ENCODE measurements at regions not wholly inside any gene's neighbourhood (a gene's known extent, or its start where the extent isn't known, plus 50 kb on each side); places are given as distances from the start of the nearest gene placed in this dataset.

DNA sequence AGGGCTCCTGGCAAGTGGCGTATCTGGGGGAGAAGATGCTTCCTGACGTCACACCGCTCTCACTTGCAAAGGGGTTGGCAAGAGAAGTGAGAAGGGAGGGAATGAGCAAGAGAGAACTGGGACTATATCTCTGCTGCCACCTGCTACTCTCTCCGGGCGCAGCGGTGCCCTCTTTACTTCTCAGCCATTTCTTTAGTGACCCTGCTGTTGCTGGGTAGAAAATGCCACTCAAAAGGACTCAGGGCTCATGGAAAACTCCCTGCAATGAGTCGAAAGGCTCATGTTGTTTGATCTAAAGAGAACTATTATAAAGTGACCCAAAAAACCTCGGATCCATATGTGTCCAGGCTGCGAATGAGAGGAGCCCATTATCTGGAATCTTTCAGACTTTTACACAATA, 401.8 kb downstream of the SAMD5 start:
- no peak overlapping the region for H3K9ac ChIP-seq (ENCODE audit: insufficient read depth, low read length, poor library complexity, severe bottlenecking)
- intact Hi-C loops (cut with micrococcal nuclease): no loop called here
- no peak overlapping the region for H3K4me3 Mint-ChIP-seq
- H4K20me1 ChIP-seq (ENCODE audit: insufficient read depth, low read length): no peaks in the 10 kb centered on the region
- H3K27ac ChIP-seq (ENCODE audit: low read depth in 1 of 2, low read length in 2 of 2): no peak overlapping the region
- peaks cover 0 to 2% (median 0%) of the 10 kb centered on the region in 3 donors for H3K27me3 Mint-ChIP-seq (ENCODE audit: low read depth in 3 of 3)
- no peak for DNase-seq
- no peak overlapping the region for H3K4me3 ChIP-seq (replicated peaks in 1 of 3; ENCODE audit: low read depth in 2 of 3, low read length in 3 of 3)
- peaks cover 4% of the 10 kb centered on the region in 2 donors for H3K9me3 ChIP-seq (replicated peaks in 1 of 2; ENCODE audit: control insufficient read depth in 1 of 2, insufficient read depth in 1 of 2, low read length in 2 of 2)
- no peaks in the 10 kb centered on the region for H3K4me1 Mint-ChIP-seq
- no peaks in the 10 kb centered on the region for H3K79me2 ChIP-seq (ENCODE audit: insufficient read depth, low read length)
- no peak for TF ChIP-seq CTCF (IDR thresholded peaks at IDR 0.05)
- H3K27me3 ChIP-seq (ENCODE audit: control insufficient read depth in 2 of 2, insufficient read depth in 2 of 2, low read length in 2 of 2): no peaks in the 10 kb centered on the region
- no peaks in the 10 kb centered on the region for H3K36me3 Mint-ChIP-seq
- peaks cover 0 to 4% (median 3%) of the 10 kb centered on the region in 7 donors for H3K9me3 Mint-ChIP-seq
- no peak overlapping the region for H3K27ac Mint-ChIP-seq
- H2AFZ ChIP-seq (ENCODE audit: insufficient read depth, low read depth, low read length, poor library complexity, severe bottlenecking): no peak overlapping the region
- H3K4me2 ChIP-seq (replicated peaks; ENCODE audit: extremely low read depth, low read length, poor library complexity, severe bottlenecking): no peak overlapping the region
- no peaks in the 10 kb centered on the region for H3K36me3 ChIP-seq (replicated peaks in 1 of 2; ENCODE audit: control insufficient read depth in 1 of 2, insufficient read depth in 2 of 2, low read length in 2 of 2)
- H3K4me1 ChIP-seq (ENCODE audit: control insufficient read depth in 1 of 2, insufficient read depth in 2 of 2, low read length in 2 of 2): no peaks in the 10 kb centered on the region
- no CpG with 5 or more reads among the region's 9 CpGs for whole genome bisulfite sequencing (ENCODE audit: insufficient coverage)

GRCh38 chr6:147911057-147911456, 402.6 kb downstream of the SAMD5 start:
- no peaks in the 10 kb centered on the region for H3K4me1 Mint-ChIP-seq
- H3K27ac ChIP-seq (ENCODE audit: low read depth in 1 of 2, low read length in 2 of 2): no peak overlapping the region
- H4K20me1 ChIP-seq (ENCODE audit: insufficient read depth, low read length): no peaks in the 10 kb centered on the region
- H3K4me2 ChIP-seq (replicated peaks; ENCODE audit: extremely low read depth, low read length, poor library complexity, severe bottlenecking): no peak overlapping the region
- H3K27me3 ChIP-seq (ENCODE audit: control insufficient read depth in 2 of 2, insufficient read depth in 2 of 2, low read length in 2 of 2): no peaks in the 10 kb centered on the region
- H3K4me3 ChIP-seq (replicated peaks in 1 of 3; ENCODE audit: low read depth in 2 of 3, low read length in 3 of 3): no peak overlapping the region
- no peak overlapping the region for H3K4me3 Mint-ChIP-seq
- H3K36me3 Mint-ChIP-seq: no peaks in the 10 kb centered on the region
- no peak for TF ChIP-seq CTCF (IDR thresholded peaks at IDR 0.05)
- H2AFZ ChIP-seq (ENCODE audit: insufficient read depth, low read depth, low read length, poor library complexity, severe bottlenecking): no peak overlapping the region
- H3K9me3 Mint-ChIP-seq: peaks cover 0 to 4% (median 3%) of the 10 kb centered on the region in 7 donors
- H3K79me2 ChIP-seq (ENCODE audit: insufficient read depth, low read length): no peaks in the 10 kb centered on the region
- no peak overlapping the region for H3K9ac ChIP-seq (ENCODE audit: insufficient read depth, low read length, poor library complexity, severe bottlenecking)
- no peaks in the 10 kb centered on the region for H3K4me1 ChIP-seq (ENCODE audit: control insufficient read depth in 1 of 2, insufficient read depth in 2 of 2, low read length in 2 of 2)
- intact Hi-C loops (cut with micrococcal nuclease): no loop called here
- peaks cover 0 to 2% (median 0%) of the 10 kb centered on the region in 3 donors for H3K27me3 Mint-ChIP-seq (ENCODE audit: low read depth in 3 of 3)
- no peaks in the 10 kb centered on the region for H3K36me3 ChIP-seq (replicated peaks in 1 of 2; ENCODE audit: control insufficient read depth in 1 of 2, insufficient read depth in 2 of 2, low read length in 2 of 2)
- H3K9me3 ChIP-seq (replicated peaks in 1 of 2; ENCODE audit: control insufficient read depth in 1 of 2, insufficient read depth in 1 of 2, low read length in 2 of 2): peaks cover 4% of the 10 kb centered on the region in 2 donors
- 100% methylated on average over 2 of the region's 3 CpGs for WGBS (ENCODE audit: insufficient coverage)
- DNase-seq: no peak
- no peak overlapping the region for H3K27ac Mint-ChIP-seq
